ENCODE measurements at regions not wholly inside any gene's neighbourhood (a gene's known extent, or its start where the extent isn't known, plus 50 kb on each side); places are given as distances from the start of the nearest gene placed in this dataset.

GRCh38 chr15:70351391-70351790, 253.7 kb upstream of the TLE3 start:
- POLR2A ChIA-PET = no interaction called here
- intact Hi-C loops (cut with micrococcal nuclease) = no loop called here

GRCh38 chr15:70348581-70349344, 251.0 kb upstream of the TLE3 start:
- H3K36me3 ChIP-seq (ENCODE audit: control insufficient read depth in 1 of 2, insufficient read depth in 2 of 2, low read length in 2 of 2) = no peaks in the 10 kb centered on the region
- H3K27me3 ChIP-seq (ENCODE audit: insufficient read depth, low read length) = peaks cover 7% of the 10 kb centered on the region; the same call in 1 of the 2 replicates
- no peak overlapping the region for H2AFZ ChIP-seq (ENCODE audit: low read depth, low read length, poor library complexity, severe bottlenecking)
- no peaks in the 10 kb centered on the region for H3K79me2 ChIP-seq (ENCODE audit: insufficient read depth, low read length)
- H3K4me2 ChIP-seq (ENCODE audit: low read length) = no peak overlapping the region
- H3K4me3 ChIP-seq (replicated peaks in 1 of 2; ENCODE audit: low read depth in 1 of 2, low read length in 2 of 2) = no peak overlapping the region
- CTCF ChIA-PET = no interaction called here
- ATAC-seq (no peak), DNase-seq (ENCODE audit: low read depth, low spot score) (no peak)
- H3K9me3 ChIP-seq (ENCODE audit: control insufficient read depth in 1 of 2, insufficient read depth in 1 of 2, low read depth in 1 of 2, low read length in 2 of 2) = no peaks in the 10 kb centered on the region
- H3K4me1 ChIP-seq (ENCODE audit: control insufficient read depth in 1 of 2, insufficient read depth in 2 of 2, low read length in 2 of 2) = no peaks in the 10 kb centered on the region
- POLR2A ChIA-PET = no interaction called here
- RAD21 ChIA-PET (ENCODE audit: low non-redundant PET in 1 of 2, low total read pairs in 2 of 2, uncharacterized antibody in 2 of 2, unreplicated experiment in 2 of 2) = no interaction called here
- BruUV-seq (replicated peaks) = no TSS peak
- TF ChIP-seq CBX3 (IDR thresholded peaks at IDR 0.05; ENCODE audit: low read depth) (no peak), MAX (IDR thresholded peaks at IDR 0.05) (no peak), CTCF (IDR thresholded peaks at IDR 0.05 in 2 of 3, conservative IDR thresholded peaks at IDR 0.05 in 1 of 3; ENCODE audit: borderline replicate concordance in 1 of 3, insufficient read depth in 1 of 3, low read depth in 2 of 3, low read length in 2 of 3) (no peak), ZNF274 (IDR thresholded peaks at IDR 0.05; ENCODE audit: low read depth, low read length) (no peak), EZH2phosphoT487 (IDR thresholded peaks at IDR 0.05; ENCODE audit: borderline replicate concordance) (no peak), YY1 (IDR thresholded peaks at IDR 0.05; ENCODE audit: extremely low read depth, insufficient replicate concordance, low read depth, low read length) (no peak), POLR2AphosphoS5 (IDR thresholded peaks at IDR 0.05; ENCODE audit: low read depth, low read length) (no peak), SP1 (IDR thresholded peaks at IDR 0.05; ENCODE audit: low read depth) (no peak), EGR1 (IDR thresholded peaks at IDR 0.05; ENCODE audit: low read depth) (no peak), POLR2A (IDR thresholded peaks at IDR 0.05; ENCODE audit: borderline replicate concordance, extremely low read depth, insufficient read depth, insufficient read length) (no peak), RAD21 (IDR thresholded peaks at IDR 0.05; ENCODE audit: low read depth) (no peak), SRF (IDR thresholded peaks at IDR 0.05; ENCODE audit: low read depth) (no peak), SIN3A (IDR thresholded peaks at IDR 0.05; ENCODE audit: low read depth) (no peak)
- H3K9me2 ChIP-seq (ENCODE audit: insufficient read depth) = no peaks in the 10 kb centered on the region
- no peak overlapping the region for H3K27ac ChIP-seq (ENCODE audit: low read depth, low read length)
- H3K9ac ChIP-seq (ENCODE audit: low read length) = no peak overlapping the region
- intact Hi-C loops (cut with micrococcal nuclease) = no loop called here
- H4K20me1 ChIP-seq (ENCODE audit: insufficient read depth) = no peaks in the 10 kb centered on the region

More at GRCh38 chr15:70351391-70351790, 253.7 kb upstream of the TLE3 start:
- H3K27ac ChIP-seq (ENCODE audit: low read depth, low read length) = no peak overlapping the region
- DNase-seq (ENCODE audit: low read depth, low spot score) = no peak
- no peak overlapping the region for H3K4me2 ChIP-seq (ENCODE audit: low read length)
- H3K27me3 ChIP-seq (ENCODE audit: insufficient read depth, low read length) = peaks cover 7% of the 10 kb centered on the region; the same call in 1 of the 2 replicates
- no peaks in the 10 kb centered on the region for H3K79me2 ChIP-seq (ENCODE audit: insufficient read depth, low read length)
- H3K4me3 ChIP-seq (replicated peaks in 1 of 2; ENCODE audit: low read depth in 1 of 2, low read length in 2 of 2) = no peak overlapping the region
- no peak overlapping the region for H3K9ac ChIP-seq (ENCODE audit: low read length)
- H4K20me1 ChIP-seq (ENCODE audit: insufficient read depth) = no peaks in the 10 kb centered on the region
- no peak for TF ChIP-seq POLR2AphosphoS5 (IDR thresholded peaks at IDR 0.05; ENCODE audit: low read depth, low read length)
- TF ChIP-seq CEBPB (IDR thresholded peaks at IDR 0.05; ENCODE audit: low read depth) = no peak
- TF ChIP-seq POLR2A (IDR thresholded peaks at IDR 0.05; ENCODE audit: borderline replicate concordance, extremely low read depth, insufficient read depth, insufficient read length) = no peak
- no peak for TF ChIP-seq MAX (IDR thresholded peaks at IDR 0.05)
- TF ChIP-seq SP1 (IDR thresholded peaks at IDR 0.05; ENCODE audit: low read depth) = no peak
- no peak for TF ChIP-seq RAD21 (IDR thresholded peaks at IDR 0.05; ENCODE audit: low read depth)
- H2AFZ ChIP-seq (ENCODE audit: low read depth, low read length, poor library complexity, severe bottlenecking) = no peak overlapping the region
- no TSS peak for BruUV-seq (replicated peaks)
- no peak for ATAC-seq
- no peaks in the 10 kb centered on the region for H3K9me3 ChIP-seq (ENCODE audit: control insufficient read depth in 1 of 2, insufficient read depth in 1 of 2, low read depth in 1 of 2, low read length in 2 of 2)
- H3K9me2 ChIP-seq (ENCODE audit: insufficient read depth) = no peaks in the 10 kb centered on the region
- H3K4me1 ChIP-seq (ENCODE audit: control insufficient read depth in 1 of 2, insufficient read depth in 2 of 2, low read length in 2 of 2) = no peaks in the 10 kb centered on the region
- no peaks in the 10 kb centered on the region for H3K36me3 ChIP-seq (ENCODE audit: control insufficient read depth in 1 of 2, insufficient read depth in 2 of 2, low read length in 2 of 2)
- RAD21 ChIA-PET (ENCODE audit: low non-redundant PET in 1 of 2, low total read pairs in 2 of 2, uncharacterized antibody in 2 of 2, unreplicated experiment in 2 of 2) = no interaction called here
- CTCF ChIA-PET = no interaction called here
